ENCODE measurements at regions not wholly inside any gene's neighbourhood (a gene's known extent, or its start where the extent isn't known, plus 50 kb on each side); places are given as distances from the start of the nearest gene placed in this dataset.

DNA sequence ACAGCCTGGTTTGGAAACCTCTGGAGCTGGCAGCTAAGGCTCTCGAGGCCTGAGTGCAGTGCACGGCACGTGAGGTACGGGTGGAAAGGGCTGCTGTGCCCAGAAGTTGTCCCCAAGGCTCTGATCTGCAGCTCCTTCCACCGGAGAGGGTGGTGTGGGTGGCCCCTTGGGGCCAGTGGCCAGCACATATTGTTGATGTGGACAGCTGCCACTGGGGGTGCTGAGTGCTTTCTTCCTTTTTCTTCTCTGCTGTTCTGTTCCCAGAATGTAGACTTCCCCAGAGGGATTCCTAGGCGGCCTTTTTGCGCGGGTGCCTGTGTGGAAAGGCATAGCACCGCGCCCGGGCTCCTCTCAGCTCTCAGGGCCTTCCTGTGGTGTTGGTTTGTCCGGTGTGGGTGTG, 1476.5 kb downstream of the TBC1D22A start:
- TF ChIP-seq EP300 (IDR thresholded peaks at IDR 0.05) (no peak), POLR2AphosphoS5 (IDR thresholded peaks at IDR 0.05) (no peak)
- TF ChIP-seq, protein P1, sequence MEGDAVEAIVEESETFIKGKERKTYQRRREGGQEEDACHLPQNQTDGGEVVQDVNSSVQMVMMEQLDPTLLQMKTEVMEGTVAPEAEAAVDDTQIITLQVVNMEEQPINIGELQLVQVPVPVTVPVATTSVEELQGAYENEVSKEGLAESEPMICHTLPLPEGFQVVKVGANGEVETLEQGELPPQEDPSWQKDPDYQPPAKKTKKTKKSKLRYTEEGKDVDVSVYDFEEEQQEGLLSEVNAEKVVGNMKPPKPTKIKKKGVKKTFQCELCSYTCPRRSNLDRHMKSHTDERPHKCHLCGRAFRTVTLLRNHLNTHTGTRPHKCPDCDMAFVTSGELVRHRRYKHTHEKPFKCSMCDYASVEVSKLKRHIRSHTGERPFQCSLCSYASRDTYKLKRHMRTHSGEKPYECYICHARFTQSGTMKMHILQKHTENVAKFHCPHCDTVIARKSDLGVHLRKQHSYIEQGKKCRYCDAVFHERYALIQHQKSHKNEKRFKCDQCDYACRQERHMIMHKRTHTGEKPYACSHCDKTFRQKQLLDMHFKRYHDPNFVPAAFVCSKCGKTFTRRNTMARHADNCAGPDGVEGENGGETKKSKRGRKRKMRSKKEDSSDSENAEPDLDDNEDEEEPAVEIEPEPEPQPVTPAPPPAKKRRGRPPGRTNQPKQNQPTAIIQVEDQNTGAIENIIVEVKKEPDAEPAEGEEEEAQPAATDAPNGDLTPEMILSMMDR (IDR thresholded peaks at IDR 0.05) = no peak
